ENCODE measurements at regions not wholly inside any gene's neighbourhood (a gene's known extent, or its start where the extent isn't known, plus 50 kb on each side); places are given as distances from the start of the nearest gene placed in this dataset.
"Not testable (repeated sequence)": the region's sequence is repeated elsewhere in the genome, so short reads cannot be mapped to it uniquely, and the experiment has no call there.

- no peak overlapping the region for H3K4me3 ChIP-seq
- H3K4me1 ChIP-seq = peaks cover 0 to 21% (median 18%) of the 10 kb centered on the region in 4 donors
- DNase-seq (ENCODE audit: extremely low spot score) = no peak
- intact Hi-C loops (cut with DNase I) = no loop called here
- WGBS = 73% methylated on average over 4 of the region's 4 CpGs
- no peaks in the 10 kb centered on the region for H3K27me3 ChIP-seq
- peak overlapping the region in 3 of 4 donors; percentile 66 to 72 (median 68) for H3K27ac ChIP-seq (replicated peaks in 1 of 4)
- TF ChIP-seq EP300 (IDR thresholded peaks at IDR 0.05) = no peak
- no peak for TF ChIP-seq CTCF (IDR thresholded peaks at IDR 0.05)
- TF ChIP-seq POLR2A (IDR thresholded peaks at IDR 0.05; ENCODE audit: low read depth) = no peak
- no peak for TF ChIP-seq POLR2AphosphoS5 (IDR thresholded peaks at IDR 0.05)
- no peaks in the 10 kb centered on the region for H3K36me3 ChIP-seq
- no peaks in the 10 kb centered on the region for H3K9me3 ChIP-seq
Measured at GRCh38 chr12:127823801-127824200, 443.2 kb upstream of the TMEM132C start.

DNA sequence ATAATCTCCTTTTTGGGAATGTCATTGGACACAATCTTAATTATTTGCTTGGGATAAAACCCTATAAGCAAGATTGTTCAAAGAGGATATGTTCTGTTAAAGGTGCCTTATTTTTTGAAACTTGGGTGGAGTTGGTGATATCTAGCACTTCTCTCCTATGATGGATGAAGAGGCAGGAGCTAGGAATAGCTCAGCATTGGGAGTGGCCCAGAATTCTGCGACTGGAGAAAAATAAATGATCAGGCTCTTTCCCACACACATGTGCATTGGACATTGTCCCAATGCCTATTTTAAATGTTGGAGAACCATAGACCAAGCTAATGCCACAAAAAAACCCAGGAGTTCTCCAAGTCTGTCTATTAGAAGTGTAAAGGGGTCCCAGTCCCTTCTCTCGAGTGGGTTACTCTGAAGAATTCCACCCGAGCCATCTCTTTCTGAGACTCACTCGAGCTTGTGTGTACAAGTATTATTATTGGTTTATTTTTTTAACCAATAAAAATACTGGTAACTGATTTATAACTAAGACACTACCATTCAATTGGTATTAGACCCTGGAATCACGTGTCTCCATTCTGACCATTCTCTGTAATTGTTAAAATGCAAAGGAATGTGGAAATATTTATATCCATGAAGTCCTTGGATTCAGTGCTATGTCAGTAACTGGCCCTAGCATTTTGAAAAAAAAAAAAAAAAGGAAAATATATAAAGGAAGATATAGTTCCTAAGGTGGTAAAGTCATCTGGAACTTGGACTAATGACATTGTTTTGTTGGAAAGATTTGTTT, 437.5 kb upstream of the TMEM132C start:
- Histone ChIP-seq H3K36me3 (no peaks in the 10 kb centered on the region), H3K27ac (replicated peaks in 1 of 4) (peak overlapping the region; percentile 38 to 67 (median 60)), H3K9me3 (no peaks in the 10 kb centered on the region), H3K27me3 (no peaks in the 10 kb centered on the region), H3K4me1 (peaks cover 6 to 26% (median 25%) of the 10 kb centered on the region in 4 donors), H3K4me3 (no peak overlapping the region)
- intact Hi-C loops (cut with DNase I) = no loop called here
- no peak for DNase-seq (ENCODE audit: extremely low spot score)
- TF ChIP-seq POLR2A (IDR thresholded peaks at IDR 0.05; ENCODE audit: low read depth) = no peak
- TF ChIP-seq EP300 (IDR thresholded peaks at IDR 0.05) = no peak
- TF ChIP-seq POLR2AphosphoS5 (IDR thresholded peaks at IDR 0.05) = no peak
- no peak for TF ChIP-seq CTCF (IDR thresholded peaks at IDR 0.05)
- 32% methylated on average over 5 of the region's 5 CpGs for whole genome bisulfite sequencing

DNA sequence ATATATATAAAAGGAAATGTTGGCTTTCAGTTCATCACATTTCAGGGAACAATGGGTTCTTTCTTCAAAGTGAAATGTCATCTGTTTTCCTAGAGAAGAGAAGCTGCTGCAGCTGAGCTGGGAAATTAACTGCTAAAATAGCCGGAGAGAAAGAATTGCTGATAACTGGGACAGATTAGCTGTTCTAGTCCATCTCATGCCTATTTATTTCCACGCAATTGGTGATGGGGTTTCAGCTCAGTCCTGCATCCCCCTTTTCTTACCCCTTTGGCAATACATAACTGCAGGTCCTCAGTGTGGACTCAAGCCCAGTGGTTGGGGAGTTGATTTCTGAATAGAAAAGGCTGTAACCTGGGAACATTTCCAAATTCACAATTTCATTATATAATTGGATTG, 436.9 kb upstream of the TMEM132C start:
- DNase-seq (ENCODE audit: extremely low spot score) = no peak
- H3K36me3 ChIP-seq = no peaks in the 10 kb centered on the region
- H3K4me1 ChIP-seq = peaks cover 6 to 26% (median 25%) of the 10 kb centered on the region in 4 donors
- intact Hi-C loops (cut with DNase I) = no loop called here
- WGBS = 31% methylated on average over 2 of the region's 2 CpGs
- peak in 1 of 2 donors; percentile 23 for TF ChIP-seq POLR2AphosphoS5 (IDR thresholded peaks at IDR 0.05)
- TF ChIP-seq EP300 (IDR thresholded peaks at IDR 0.05) = no peak
- TF ChIP-seq CTCF (IDR thresholded peaks at IDR 0.05) = no peak
- no peak for TF ChIP-seq POLR2A (IDR thresholded peaks at IDR 0.05; ENCODE audit: low read depth)
- no peaks in the 10 kb centered on the region for H3K9me3 ChIP-seq
- no peaks in the 10 kb centered on the region for H3K27me3 ChIP-seq
- peak overlapping the region; percentile 52 to 67 (median 60) for H3K27ac ChIP-seq (replicated peaks in 1 of 4)
- no peak overlapping the region for H3K4me3 ChIP-seq

GRCh38 chr12:127830730-127831129, 436.2 kb upstream of the TMEM132C start:
- H3K36me3 ChIP-seq = no peaks in the 10 kb centered on the region
- intact Hi-C loops (cut with DNase I) = no loop called here
- no peaks in the 10 kb centered on the region for H3K27me3 ChIP-seq
- TF ChIP-seq EP300 (IDR thresholded peaks at IDR 0.05) = no peak
- TF ChIP-seq POLR2AphosphoS5 (IDR thresholded peaks at IDR 0.05) = no peak
- no peak for DNase-seq (ENCODE audit: extremely low spot score)
- H3K9me3 ChIP-seq = no peaks in the 10 kb centered on the region
- peaks cover 6 to 26% (median 25%) of the 10 kb centered on the region in 4 donors for H3K4me1 ChIP-seq
- H3K27ac ChIP-seq (replicated peaks in 1 of 4) = peak overlapping the region in 3 of 4 donors; percentile 57 to 67 (median 63)
- WGBS = 89% methylated on average over 3 of the region's 3 CpGs
- no peak overlapping the region for H3K4me3 ChIP-seq

- no peak for TF ChIP-seq EP300 (IDR thresholded peaks at IDR 0.05)
- no peak for TF ChIP-seq POLR2A (IDR thresholded peaks at IDR 0.05; ENCODE audit: low read depth)
- TF ChIP-seq CTCF (IDR thresholded peaks at IDR 0.05) = no peak
- no peak for TF ChIP-seq POLR2AphosphoS5 (IDR thresholded peaks at IDR 0.05)
- Histone ChIP-seq H3K27ac (replicated peaks in 1 of 4) (no peak overlapping the region), H3K27me3 (peaks cover 0 to 4% (median 0%) of the 10 kb centered on the region in 4 donors), H3K4me3 (no peak overlapping the region), H3K9me3 (no peaks in the 10 kb centered on the region), H3K36me3 (no peaks in the 10 kb centered on the region), H3K4me1 (peaks cover 6 to 26% (median 25%) of the 10 kb centered on the region in 4 donors)
- 94% methylated on average over 3 of the region's 3 CpGs for WGBS
- intact Hi-C loops (cut with DNase I) = no loop called here
- no peak for DNase-seq (ENCODE audit: extremely low spot score)
Measured at GRCh38 chr12:127832172-127832571, 434.8 kb upstream of the TMEM132C start.

GRCh38 chr12:127836802-127837201, 430.2 kb upstream of the TMEM132C start:
- H3K36me3 ChIP-seq; H3K27me3 ChIP-seq; H3K27ac ChIP-seq (replicated peaks in 1 of 4); intact Hi-C loops (cut with DNase I); DNase-seq (ENCODE audit: extremely low spot score); H3K4me3 ChIP-seq; H3K4me1 ChIP-seq; H3K9me3 ChIP-seq: not testable (repeated sequence)
- 70% methylated on average over 4 of the region's 4 CpGs for WGBS
